HG02870 (cell line): ENCODE measurements at regions not wholly inside any gene's neighbourhood (a gene's known extent, or its start where the extent isn't known, plus 50 kb on each side); places are given as distances from the start of the nearest gene placed in this dataset.

Experiments used
- ATAC-seq: cut with Tn5 transposase; IDR thresholded peaks from one replicate; pipeline ENCODE4 v1.9.1; 2021; ENCODE audit warnings: mild to moderate bottlenecking, moderate library complexity; ENCODE audit not compliant: unreplicated experiment

GRCh38 chr3:24830230-24831152 is 335.8 kb upstream of the THRB start:
- ATAC-seq, result no peak

GRCh38 chr3:24831221-24831620 is 336.6 kb upstream of the THRB start:
- ATAC-seq, result no peak

GRCh38 chr3:24832891-24833290 is 338.2 kb upstream of the THRB start:
- ATAC-seq, result no peak

- ATAC-seq, result no peak
Observed at GRCh38 chr3:24834442-24834841, 339.8 kb upstream of the THRB start.

GRCh38 chr3:24835510-24835909 is 340.9 kb upstream of the THRB start:
- no peak for ATAC-seq

GRCh38 chr3:24837601-24838000 is 343.0 kb upstream of the THRB start:
- ATAC-seq, result no peak

GRCh38 chr3:24838533-24838932 is 343.9 kb upstream of the THRB start:
- ATAC-seq, result no peak

GRCh38 chr3:24843955-24844354 is 349.3 kb upstream of the THRB start:
- no peak for ATAC-seq

GRCh38 chr3:24845524-24846155 is 351.0 kb upstream of the THRB start:
- ATAC-seq, result no peak

- ATAC-seq, result no peak
Observed at GRCh38 chr3:24846286-24846860, 351.7 kb upstream of the THRB start.

- no peak for ATAC-seq
Observed at GRCh38 chr3:24850245-24850644, 355.6 kb upstream of the THRB start.

GRCh38 chr3:24853685-24854490 is 359.2 kb upstream of the THRB start:
- ATAC-seq, result no peak

GRCh38 chr3:24854748-24855147 is 360.1 kb upstream of the THRB start:
- no peak for ATAC-seq

- no peak for ATAC-seq
Observed at GRCh38 chr3:24857945-24858344, 363.3 kb upstream of the THRB start.

- no peak for ATAC-seq
Observed at GRCh38 chr3:24863215-24863614, 368.6 kb upstream of the THRB start.

GRCh38 chr3:24867783-24868182 is 373.1 kb upstream of the THRB start:
- no peak for ATAC-seq

- no peak for ATAC-seq
Observed at GRCh38 chr3:24881239-24881638, 386.6 kb upstream of the THRB start.

- ATAC-seq, result no peak
Observed at GRCh38 chr3:24886501-24886900, 391.9 kb upstream of the THRB start.

GRCh38 chr3:24890012-24890411 is 395.4 kb upstream of the THRB start:
- no peak for ATAC-seq

GRCh38 chr3:24899373-24899772 is 404.7 kb upstream of the THRB start:
- no peak for ATAC-seq
